ENCODE measurements at regions not wholly inside any gene's neighbourhood (a gene's known extent, or its start where the extent isn't known, plus 50 kb on each side); places are given as distances from the start of the nearest gene placed in this dataset.

GRCh38 chr3:150303768-150304167 is 104.3 kb upstream of the TSC22D2 start:
- TF ChIP-seq CTCF (conservative IDR thresholded peaks at IDR 0.05) (peak; percentile 80), ZFX (IDR thresholded peaks at IDR 0.05) (no peak)

Measured in C4-2B (cell line).